Activated T-cell treated with anti-CD3 and anti-CD28 coated beads for 48 hours (primary cell): ENCODE measurements at regions not wholly inside any gene's neighbourhood (a gene's known extent, or its start where the extent isn't known, plus 50 kb on each side); places are given as distances from the start of the nearest gene placed in this dataset.

ENCODE experiments used
- DNase-seq: peaks from one replicate; pipeline ENCODE4 v3.0.0-alpha.2; 2020; ENCODE audit warnings: low read depth

- no peak for DNase-seq
These were observed 116.2 kb upstream of the USP24 start for GRCh38 chr1:55331351-55331750.

- no peak for DNase-seq
These were observed 114.8 kb upstream of the USP24 start for GRCh38 chr1:55329808-55330432.

GRCh38 chr1:55329091-55329490 is 113.9 kb upstream of the USP24 start:
- no peak for DNase-seq

- no peak for DNase-seq
These were observed 111.5 kb upstream of the USP24 start for GRCh38 chr1:55326496-55327243.

GRCh38 chr1:55323760-55324159 is 108.6 kb upstream of the USP24 start:
- DNase-seq, result no peak

GRCh38 chr1:55322842-55323241 is 107.7 kb upstream of the USP24 start:
- no peak for DNase-seq

GRCh38 chr1:55321942-55322341 is 106.8 kb upstream of the USP24 start:
- no peak for DNase-seq

GRCh38 chr1:55320891-55321290 is 105.7 kb upstream of the USP24 start:
- no peak for DNase-seq

GRCh38 chr1:55318116-55318817 is 103.1 kb upstream of the USP24 start:
- no peak for DNase-seq

- no peak for DNase-seq
These were observed 102.5 kb upstream of the USP24 start for GRCh38 chr1:55317673-55318072.

- DNase-seq, result no peak
These were observed 101.9 kb upstream of the USP24 start for GRCh38 chr1:55316947-55317662.

- no peak for DNase-seq
These were observed 101.3 kb upstream of the USP24 start for GRCh38 chr1:55316502-55316901.

- no peak for DNase-seq
These were observed 100.4 kb upstream of the USP24 start for GRCh38 chr1:55315552-55315951.

GRCh38 chr1:55314740-55315139 is 99.6 kb upstream of the USP24 start:
- DNase-seq, result no peak

- DNase-seq, result no peak
These were observed 98.7 kb upstream of the USP24 start for GRCh38 chr1:55313903-55314302.

- no peak for DNase-seq
These were observed 96.8 kb upstream of the USP24 start for GRCh38 chr1:55311979-55312378.

GRCh38 chr1:55311057-55311641 is 96.0 kb upstream of the USP24 start:
- DNase-seq, result no peak

- DNase-seq, result peak; percentile 14
These were observed 95.4 kb upstream of the USP24 start for GRCh38 chr1:55310505-55310971.

GRCh38 chr1:55309786-55310504 is 94.8 kb upstream of the USP24 start:
- DNase-seq, result no peak

- DNase-seq, result no peak
These were observed 93.9 kb upstream of the USP24 start for GRCh38 chr1:55309053-55309452.

- DNase-seq, result no peak
These were observed 90.6 kb upstream of the USP24 start for GRCh38 chr1:55305735-55306134.
